ENCODE measurements at regions not wholly inside any gene's neighbourhood (a gene's known extent, or its start where the extent isn't known, plus 50 kb on each side); places are given as distances from the start of the nearest gene placed in this dataset.

DNA sequence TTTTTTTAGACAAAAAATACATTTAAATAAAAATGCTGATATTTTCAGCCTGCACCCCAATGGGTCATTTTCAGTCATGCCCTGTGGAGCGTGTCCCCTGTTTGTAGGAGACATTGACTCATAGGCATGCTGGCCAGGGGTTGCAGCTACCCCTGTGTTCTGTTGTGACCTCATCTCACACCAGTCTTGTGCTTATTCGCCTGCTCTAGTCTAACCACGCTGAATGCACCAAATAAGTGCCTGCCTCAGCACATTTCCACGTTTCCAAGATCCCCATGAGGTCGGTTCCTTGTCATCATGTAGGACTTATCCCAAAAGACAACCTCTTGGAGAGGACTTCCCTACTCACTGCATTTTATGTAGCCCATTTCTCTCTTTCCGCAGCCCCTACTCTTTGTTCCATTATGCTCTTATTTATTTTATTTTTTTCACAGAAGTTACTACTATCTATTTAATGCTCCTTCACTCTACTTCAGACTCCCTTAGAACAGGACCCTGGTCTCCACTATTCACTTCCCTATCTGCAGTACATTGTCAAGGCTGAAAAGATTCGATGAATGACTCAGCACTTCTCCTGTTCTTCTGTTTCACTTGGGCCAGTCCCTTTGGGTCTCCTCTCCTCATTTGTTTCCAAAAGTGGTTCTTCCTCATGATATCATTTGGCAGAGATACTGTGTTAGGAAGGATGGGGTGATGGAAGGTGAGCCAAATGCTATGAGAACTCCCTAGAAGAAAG lies 109.7 kb downstream of the MSL3 start:
- TF ChIP-seq, protein P1, sequence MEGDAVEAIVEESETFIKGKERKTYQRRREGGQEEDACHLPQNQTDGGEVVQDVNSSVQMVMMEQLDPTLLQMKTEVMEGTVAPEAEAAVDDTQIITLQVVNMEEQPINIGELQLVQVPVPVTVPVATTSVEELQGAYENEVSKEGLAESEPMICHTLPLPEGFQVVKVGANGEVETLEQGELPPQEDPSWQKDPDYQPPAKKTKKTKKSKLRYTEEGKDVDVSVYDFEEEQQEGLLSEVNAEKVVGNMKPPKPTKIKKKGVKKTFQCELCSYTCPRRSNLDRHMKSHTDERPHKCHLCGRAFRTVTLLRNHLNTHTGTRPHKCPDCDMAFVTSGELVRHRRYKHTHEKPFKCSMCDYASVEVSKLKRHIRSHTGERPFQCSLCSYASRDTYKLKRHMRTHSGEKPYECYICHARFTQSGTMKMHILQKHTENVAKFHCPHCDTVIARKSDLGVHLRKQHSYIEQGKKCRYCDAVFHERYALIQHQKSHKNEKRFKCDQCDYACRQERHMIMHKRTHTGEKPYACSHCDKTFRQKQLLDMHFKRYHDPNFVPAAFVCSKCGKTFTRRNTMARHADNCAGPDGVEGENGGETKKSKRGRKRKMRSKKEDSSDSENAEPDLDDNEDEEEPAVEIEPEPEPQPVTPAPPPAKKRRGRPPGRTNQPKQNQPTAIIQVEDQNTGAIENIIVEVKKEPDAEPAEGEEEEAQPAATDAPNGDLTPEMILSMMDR (IDR thresholded peaks at IDR 0.05; ENCODE audit: low read depth, low read length, missing input control), result no peak
- TF ChIP-seq TAF1 (conservative IDR thresholded peaks at IDR 0.05) (no peak), YY1 (IDR thresholded peaks at IDR 0.05) (no peak), RAD21 (IDR thresholded peaks at IDR 0.05) (no peak), SP1 (IDR thresholded peaks at IDR 0.05) (no peak), NR2F2 (IDR thresholded peaks at IDR 0.05) (no peak), RXRA (IDR thresholded peaks at IDR 0.05) (no peak)
- TF ChIP-seq, protein P2, sequence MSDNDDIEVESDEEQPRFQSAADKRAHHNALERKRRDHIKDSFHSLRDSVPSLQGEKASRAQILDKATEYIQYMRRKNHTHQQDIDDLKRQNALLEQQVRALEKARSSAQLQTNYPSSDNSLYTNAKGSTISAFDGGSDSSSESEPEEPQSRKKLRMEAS (IDR thresholded peaks at IDR 0.05), result no peak
- TF ChIP-seq, protein P3, sequence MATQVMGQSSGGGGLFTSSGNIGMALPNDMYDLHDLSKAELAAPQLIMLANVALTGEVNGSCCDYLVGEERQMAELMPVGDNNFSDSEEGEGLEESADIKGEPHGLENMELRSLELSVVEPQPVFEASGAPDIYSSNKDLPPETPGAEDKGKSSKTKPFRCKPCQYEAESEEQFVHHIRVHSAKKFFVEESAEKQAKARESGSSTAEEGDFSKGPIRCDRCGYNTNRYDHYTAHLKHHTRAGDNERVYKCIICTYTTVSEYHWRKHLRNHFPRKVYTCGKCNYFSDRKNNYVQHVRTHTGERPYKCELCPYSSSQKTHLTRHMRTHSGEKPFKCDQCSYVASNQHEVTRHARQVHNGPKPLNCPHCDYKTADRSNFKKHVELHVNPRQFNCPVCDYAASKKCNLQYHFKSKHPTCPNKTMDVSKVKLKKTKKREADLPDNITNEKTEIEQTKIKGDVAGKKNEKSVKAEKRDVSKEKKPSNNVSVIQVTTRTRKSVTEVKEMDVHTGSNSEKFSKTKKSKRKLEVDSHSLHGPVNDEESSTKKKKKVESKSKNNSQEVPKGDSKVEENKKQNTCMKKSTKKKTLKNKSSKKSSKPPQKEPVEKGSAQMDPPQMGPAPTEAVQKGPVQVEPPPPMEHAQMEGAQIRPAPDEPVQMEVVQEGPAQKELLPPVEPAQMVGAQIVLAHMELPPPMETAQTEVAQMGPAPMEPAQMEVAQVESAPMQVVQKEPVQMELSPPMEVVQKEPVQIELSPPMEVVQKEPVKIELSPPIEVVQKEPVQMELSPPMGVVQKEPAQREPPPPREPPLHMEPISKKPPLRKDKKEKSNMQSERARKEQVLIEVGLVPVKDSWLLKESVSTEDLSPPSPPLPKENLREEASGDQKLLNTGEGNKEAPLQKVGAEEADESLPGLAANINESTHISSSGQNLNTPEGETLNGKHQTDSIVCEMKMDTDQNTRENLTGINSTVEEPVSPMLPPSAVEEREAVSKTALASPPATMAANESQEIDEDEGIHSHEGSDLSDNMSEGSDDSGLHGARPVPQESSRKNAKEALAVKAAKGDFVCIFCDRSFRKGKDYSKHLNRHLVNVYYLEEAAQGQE (IDR thresholded peaks at IDR 0.05), result no peak
- TF ChIP-seq, protein P4, sequence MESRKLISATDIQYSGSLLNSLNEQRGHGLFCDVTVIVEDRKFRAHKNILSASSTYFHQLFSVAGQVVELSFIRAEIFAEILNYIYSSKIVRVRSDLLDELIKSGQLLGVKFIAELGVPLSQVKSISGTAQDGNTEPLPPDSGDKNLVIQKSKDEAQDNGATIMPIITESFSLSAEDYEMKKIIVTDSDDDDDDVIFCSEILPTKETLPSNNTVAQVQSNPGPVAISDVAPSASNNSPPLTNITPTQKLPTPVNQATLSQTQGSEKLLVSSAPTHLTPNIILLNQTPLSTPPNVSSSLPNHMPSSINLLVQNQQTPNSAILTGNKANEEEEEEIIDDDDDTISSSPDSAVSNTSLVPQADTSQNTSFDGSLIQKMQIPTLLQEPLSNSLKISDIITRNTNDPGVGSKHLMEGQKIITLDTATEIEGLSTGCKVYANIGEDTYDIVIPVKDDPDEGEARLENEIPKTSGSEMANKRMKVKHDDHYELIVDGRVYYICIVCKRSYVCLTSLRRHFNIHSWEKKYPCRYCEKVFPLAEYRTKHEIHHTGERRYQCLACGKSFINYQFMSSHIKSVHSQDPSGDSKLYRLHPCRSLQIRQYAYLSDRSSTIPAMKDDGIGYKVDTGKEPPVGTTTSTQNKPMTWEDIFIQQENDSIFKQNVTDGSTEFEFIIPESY (IDR thresholded peaks at IDR 0.05), result no peak
- TF ChIP-seq, protein P5, sequence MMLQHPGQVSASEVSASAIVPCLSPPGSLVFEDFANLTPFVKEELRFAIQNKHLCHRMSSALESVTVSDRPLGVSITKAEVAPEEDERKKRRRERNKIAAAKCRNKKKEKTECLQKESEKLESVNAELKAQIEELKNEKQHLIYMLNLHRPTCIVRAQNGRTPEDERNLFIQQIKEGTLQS (IDR thresholded peaks at IDR 0.05), result no peak
